Endothelial cell of umbilical vein (primary cell): ENCODE measurements at regions not wholly inside any gene's neighbourhood (a gene's known extent, or its start where the extent isn't known, plus 50 kb on each side); places are given as distances from the start of the nearest gene placed in this dataset.

Experiments
- BruUV-seq: library from RNA; stranded (reverse); fragments of 400-500 nt; replicated peaks from 2 replicates; lab custom pipeline; 2021; lab: Mats Ljungman, UMichigan
- CTCF ChIA-PET: fragments of 300-600, 350-600 bp; sonication (Branson Sonifier 250); formaldehyde crosslinking; loops from one replicate; lab custom pipeline; 2021; ENCODE audit warnings: antibody characterized with exemption, inconsistent platforms; lab: Charles Lee
- POLR2A ChIA-PET: fragments of 300-600, 350-600 bp; sonication (Branson Sonifier 250); formaldehyde crosslinking; loops from one replicate; lab custom pipeline; 2021; ENCODE audit warnings: antibody characterized with exemption, inconsistent platforms; lab: Charles Lee
- DNase-seq: peaks from one replicate; pipeline ENCODE4 v3.0.0-alpha.2; 2011; ENCODE audit warnings: low read depth, low spot score
- FAIRE-seq: peaks from 2 replicates; lab custom pipeline; 2011; peaks lifted over from hg19 to GRCh38; lab: Jason Lieb, UNC
- H2AFZ ChIP-seq: 2 replicates; pipeline ENCODE4 v1.6.0; 2012; ENCODE audit warnings: low read depth, low read length, control low read depth, inconsistent platforms
- H3K27ac ChIP-seq: 2 replicates; pipeline ENCODE4 v1.5.1; 2011; ENCODE audit warnings: low read depth, mild to moderate bottlenecking, control low read depth, low read length, moderate library complexity; ENCODE audit not compliant: insufficient read depth
- H3K27me3 ChIP-seq, 2 experiments: 2 replicates each; pipeline versions ENCODE4 v1.6.0 to v1.6.1; 2011; ENCODE audit warnings: low read length in 2 of 2, mixed read lengths in 1 of 2; ENCODE audit not compliant: control insufficient read depth in 2 of 2, insufficient read depth in 2 of 2
- H3K36me3 ChIP-seq, 2 experiments: 2 replicates in 1 of 2; 3 replicates in 1 of 2; pipeline ENCODE4 v1.5.1; 2011; ENCODE audit warnings: low read length in 2 of 2, mild to moderate bottlenecking in 1 of 2, moderate library complexity in 1 of 2; ENCODE audit not compliant: control insufficient read depth in 2 of 2, insufficient read depth in 2 of 2; ENCODE audit errors: extremely low read depth in 1 of 2
- H3K4me1 ChIP-seq: 3 replicates; pipeline ENCODE4 v1.5.1; 2011; ENCODE audit warnings: mild to moderate bottlenecking, low read length; ENCODE audit not compliant: control insufficient read depth, insufficient read depth; ENCODE audit errors: extremely low read depth
- H3K4me2 ChIP-seq: 2 replicates; pipeline ENCODE4 v1.6.1; 2011; ENCODE audit warnings: low read length, control low read depth, mixed read lengths; ENCODE audit not compliant: insufficient read depth
- H3K4me3 ChIP-seq, 3 experiments: fragments of 200-600 bp in 1 of 3; sonication (generic), shearing (Covaris generic) in 1 of 3; replicated peaks in 1 of 3; 2 replicates each; pipeline ENCODE4 v1.5.1; 2011 to 2016; ENCODE audit warnings: control low read depth in 3 of 3, low read length in 3 of 3, mild to moderate bottlenecking in 2 of 3, inconsistent platforms in 1 of 3, low read depth in 1 of 3, moderate library complexity in 1 of 3; ENCODE audit not compliant: insufficient read depth in 1 of 3
- H3K79me2 ChIP-seq: 2 replicates; pipeline ENCODE4 v1.6.0; 2012; ENCODE audit warnings: low read length, inconsistent platforms; ENCODE audit not compliant: control insufficient read depth, insufficient read depth
- H3K9ac ChIP-seq: replicated peaks from 2 replicates; pipeline ENCODE3; 2011; ENCODE audit warnings: low read length, control low read depth; ENCODE audit not compliant: insufficient read depth; ENCODE audit errors: extremely low read depth
- H3K9me1 ChIP-seq: replicated peaks from 3 replicates; pipeline ENCODE4 v1.6.0; 2011; ENCODE audit warnings: mild to moderate bottlenecking, low read length; ENCODE audit not compliant: control insufficient read depth, insufficient read depth; ENCODE audit errors: extremely low read depth
- H3K9me3 ChIP-seq: replicated peaks from 2 replicates; pipeline ENCODE4 v1.5.1; 2012; ENCODE audit warnings: low read length, inconsistent platforms; ENCODE audit not compliant: control insufficient read depth, insufficient read depth
- H4K20me1 ChIP-seq: replicated peaks from 2 replicates; pipeline ENCODE3; 2011; ENCODE audit warnings: mild to moderate bottlenecking, low read length; ENCODE audit not compliant: control insufficient read depth, insufficient read depth; ENCODE audit errors: extremely low read depth
- EZH2 ChIP-seq: IDR thresholded peaks from 2 replicates; pipeline ENCODE4 v1.6.1; 2012; ENCODE audit warnings: borderline replicate concordance, low read depth, mild to moderate bottlenecking, moderate library complexity, low read length, inconsistent platforms; ENCODE audit not compliant: severe bottlenecking
- FOS ChIP-seq: IDR thresholded peaks from 2 replicates; pipeline ENCODE4 v1.6.1; 2011; ENCODE audit warnings: mild to moderate bottlenecking, low read length, moderate library complexity, borderline replicate concordance; ENCODE audit not compliant: insufficient read depth
- GATA2 ChIP-seq: IDR thresholded peaks from 2 replicates; pipeline ENCODE4 v1.7.0; 2011; ENCODE audit warnings: low read depth, mild to moderate bottlenecking, moderate library complexity, mixed read lengths, low read length; ENCODE audit not compliant: insufficient read length, insufficient read depth
- MAX ChIP-seq: IDR thresholded peaks from 2 replicates; pipeline ENCODE4 v1.6.1; 2011; ENCODE audit not compliant: insufficient read depth, insufficient read length
- MYC ChIP-seq: IDR thresholded peaks from one replicate; pipeline ENCODE4 v1.6.1; 2011; ENCODE audit warnings: mild to moderate bottlenecking, low read depth, low read length
- POLR2A ChIP-seq: IDR thresholded peaks from 2 replicates; pipeline ENCODE4 v1.6.1; 2012; ENCODE audit warnings: low read depth, mild to moderate bottlenecking, control low read depth, low read length
- POLR2AphosphoS5 ChIP-seq: IDR thresholded peaks from 2 replicates; pipeline ENCODE4 v1.6.1; 2012; ENCODE audit warnings: low read depth, mild to moderate bottlenecking, control low read depth, low read length, moderate library complexity; ENCODE audit not compliant: insufficient read depth
- dilution Hi-C: fragments of 300-500 bp; cut with MboI; formaldehyde crosslinking; loops from one replicate; pipeline ENCODE4 v1.15.0; 2019; ENCODE audit warnings: low sequenced_read_pairs; ENCODE audit not compliant: extremely low pct_ligation_motif_present
- intact Hi-C: fragments of 100-400 bp; cut with micrococcal nuclease; formaldehyde crosslinking; loops from one replicate; pipeline ENCODE4 v1.10.0; 2022
- TF ChIP-seq, protein P1 (sequence below), 2 donors: IDR thresholded peaks; 1 replicate in 1 of 2; 2 replicates in 1 of 2; pipeline ENCODE4 v1.5.1; 2011; ENCODE audit warnings: low read length in 2 of 2, mild to moderate bottlenecking in 2 of 2, moderate library complexity in 2 of 2, control low read depth in 1 of 2, inconsistent platforms in 1 of 2, low read depth in 1 of 2; ENCODE audit not compliant: insufficient read depth in 1 of 2; ENCODE audit errors: extremely low read depth in 1 of 2

DNA sequence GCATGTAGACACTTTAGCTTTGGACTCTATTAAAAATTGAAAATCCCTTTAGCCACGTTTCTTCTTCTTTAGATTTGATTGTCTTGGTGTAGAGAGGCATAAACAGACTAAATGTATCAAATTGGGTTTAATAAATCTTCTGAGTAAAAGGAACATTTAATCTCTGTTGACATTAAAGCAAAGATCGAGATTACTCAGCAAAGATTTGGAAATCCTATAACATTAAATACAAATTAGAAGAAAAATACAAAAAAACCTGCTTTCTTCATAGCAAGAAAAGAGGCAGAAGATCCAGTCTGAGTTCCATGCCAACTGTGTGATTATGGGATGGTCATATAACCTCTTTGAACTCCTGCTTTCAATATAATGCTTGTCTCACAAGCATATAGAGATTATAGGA, 172.3 kb downstream of the GJA1 start:
- Histone ChIP-seq H3K4me3 (no peak overlapping the region), H3K79me2 (no peaks in the 10 kb centered on the region), H3K36me3 (no peaks in the 10 kb centered on the region), H3K27me3 (no peaks in the 10 kb centered on the region), H2AFZ (no peak overlapping the region), H3K4me1 (no peaks in the 10 kb centered on the region), H3K9me1 (no peaks in the 10 kb centered on the region), H3K27ac (no peak overlapping the region), H3K4me2 (no peak overlapping the region), H3K9me3 (no peaks in the 10 kb centered on the region), H4K20me1 (no peaks in the 10 kb centered on the region), H3K9ac (no peak overlapping the region)
- TF ChIP-seq POLR2AphosphoS5 (no peak), POLR2A (no peak), MAX (no peak), FOS (no peak), EZH2 (no peak), GATA2 (no peak), MYC (no peak)
- TF ChIP-seq, protein P1, sequence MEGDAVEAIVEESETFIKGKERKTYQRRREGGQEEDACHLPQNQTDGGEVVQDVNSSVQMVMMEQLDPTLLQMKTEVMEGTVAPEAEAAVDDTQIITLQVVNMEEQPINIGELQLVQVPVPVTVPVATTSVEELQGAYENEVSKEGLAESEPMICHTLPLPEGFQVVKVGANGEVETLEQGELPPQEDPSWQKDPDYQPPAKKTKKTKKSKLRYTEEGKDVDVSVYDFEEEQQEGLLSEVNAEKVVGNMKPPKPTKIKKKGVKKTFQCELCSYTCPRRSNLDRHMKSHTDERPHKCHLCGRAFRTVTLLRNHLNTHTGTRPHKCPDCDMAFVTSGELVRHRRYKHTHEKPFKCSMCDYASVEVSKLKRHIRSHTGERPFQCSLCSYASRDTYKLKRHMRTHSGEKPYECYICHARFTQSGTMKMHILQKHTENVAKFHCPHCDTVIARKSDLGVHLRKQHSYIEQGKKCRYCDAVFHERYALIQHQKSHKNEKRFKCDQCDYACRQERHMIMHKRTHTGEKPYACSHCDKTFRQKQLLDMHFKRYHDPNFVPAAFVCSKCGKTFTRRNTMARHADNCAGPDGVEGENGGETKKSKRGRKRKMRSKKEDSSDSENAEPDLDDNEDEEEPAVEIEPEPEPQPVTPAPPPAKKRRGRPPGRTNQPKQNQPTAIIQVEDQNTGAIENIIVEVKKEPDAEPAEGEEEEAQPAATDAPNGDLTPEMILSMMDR (IDR thresholded peaks at IDR 0.05; ENCODE audit: extremely low read depth in 1 of 2, insufficient read depth in 1 of 2, low read depth in 1 of 2, low read length in 2 of 2) = no peak
- ChIA-PET POLR2A (no interaction called here), CTCF (interaction anchor here (0.9 to 1.4 kb wide), 2 partner anchors 50 to 242 kb away, joined by 3 to 4 read pairs; no protein-coding TSS in a partner anchor)
- DNase-seq (no peak), FAIRE-seq (no peak)
- intact Hi-C loops = no loop called here
- BruUV-seq = no TSS peak
- dilution Hi-C loops = no loop called here
